Astrocyte of the cerebellum (primary cell): ENCODE measurements at regions not wholly inside any gene's neighbourhood (a gene's known extent, or its start where the extent isn't known, plus 50 kb on each side); places are given as distances from the start of the nearest gene placed in this dataset.

Experiments used
- DNase-seq: peaks from one replicate; pipeline ENCODE4 v3.0.0-alpha.2; 2011; ENCODE audit warnings: low read depth
- H3K4me3 ChIP-seq: 2 replicates; pipeline ENCODE4 v1.5.1; 2011; ENCODE audit warnings: mild to moderate bottlenecking, low read depth, low read length, moderate library complexity
- in situ Hi-C: cut with HindIII; loops from 2 replicates; pipeline ENCODE4 v1.10.0; 2017; ENCODE audit warnings: low sequenced_read_pairs
- TF ChIP-seq, protein P1 (sequence below): IDR thresholded peaks from 2 replicates; pipeline ENCODE4 v1.5.1; 2012; ENCODE audit warnings: low read length, low read depth, moderate library complexity, mild to moderate bottlenecking; ENCODE audit errors: missing control alignments

DNA sequence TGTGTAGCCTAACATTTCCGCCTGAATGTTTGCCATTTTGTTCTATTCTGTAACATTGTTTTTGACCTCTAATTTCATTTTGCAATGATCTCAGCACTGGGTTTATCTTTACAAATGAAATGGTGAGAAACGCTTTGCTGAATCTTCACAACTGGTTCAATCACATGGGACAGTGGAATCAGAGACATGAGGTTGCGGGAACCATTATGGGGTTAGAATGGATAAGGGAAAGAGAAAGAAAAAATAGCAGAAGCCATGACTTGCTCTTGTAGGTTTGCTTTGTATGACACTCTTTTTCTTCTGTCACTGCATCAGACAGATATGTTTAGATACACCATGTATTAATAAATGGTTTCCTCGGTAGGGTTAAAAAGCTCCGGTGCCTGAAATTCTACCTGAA, 114.3 kb upstream of the PELI1 start:
- TF ChIP-seq, protein P1, sequence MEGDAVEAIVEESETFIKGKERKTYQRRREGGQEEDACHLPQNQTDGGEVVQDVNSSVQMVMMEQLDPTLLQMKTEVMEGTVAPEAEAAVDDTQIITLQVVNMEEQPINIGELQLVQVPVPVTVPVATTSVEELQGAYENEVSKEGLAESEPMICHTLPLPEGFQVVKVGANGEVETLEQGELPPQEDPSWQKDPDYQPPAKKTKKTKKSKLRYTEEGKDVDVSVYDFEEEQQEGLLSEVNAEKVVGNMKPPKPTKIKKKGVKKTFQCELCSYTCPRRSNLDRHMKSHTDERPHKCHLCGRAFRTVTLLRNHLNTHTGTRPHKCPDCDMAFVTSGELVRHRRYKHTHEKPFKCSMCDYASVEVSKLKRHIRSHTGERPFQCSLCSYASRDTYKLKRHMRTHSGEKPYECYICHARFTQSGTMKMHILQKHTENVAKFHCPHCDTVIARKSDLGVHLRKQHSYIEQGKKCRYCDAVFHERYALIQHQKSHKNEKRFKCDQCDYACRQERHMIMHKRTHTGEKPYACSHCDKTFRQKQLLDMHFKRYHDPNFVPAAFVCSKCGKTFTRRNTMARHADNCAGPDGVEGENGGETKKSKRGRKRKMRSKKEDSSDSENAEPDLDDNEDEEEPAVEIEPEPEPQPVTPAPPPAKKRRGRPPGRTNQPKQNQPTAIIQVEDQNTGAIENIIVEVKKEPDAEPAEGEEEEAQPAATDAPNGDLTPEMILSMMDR = no peak
- in situ Hi-C loops = no loop called here
- DNase-seq = no peak
- no peak overlapping the region for H3K4me3 ChIP-seq

DNA sequence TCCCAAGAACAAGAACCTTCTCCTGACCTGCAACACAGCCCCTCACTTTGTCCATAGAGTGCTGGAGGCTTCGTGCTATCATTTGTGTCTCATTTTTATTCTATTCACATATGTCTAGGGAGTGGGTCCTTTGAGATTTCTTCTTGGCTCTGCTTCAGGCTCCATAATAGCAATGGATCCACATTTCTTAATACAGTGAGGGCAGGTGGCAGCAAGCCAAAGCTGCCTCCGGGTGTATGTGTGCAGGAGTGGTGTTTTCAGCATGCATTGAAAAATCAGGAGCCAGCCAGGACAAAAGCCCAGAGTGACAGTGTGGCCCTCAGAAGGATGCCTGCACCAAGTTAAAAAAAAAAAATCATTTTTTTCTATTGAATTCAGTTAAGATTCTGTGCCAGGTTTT, 115.1 kb upstream of the PELI1 start:
- DNase-seq = no peak
- TF ChIP-seq, protein P1 = no peak
- H3K4me3 ChIP-seq = no peak overlapping the region
- in situ Hi-C loops = no loop called here

DNA sequence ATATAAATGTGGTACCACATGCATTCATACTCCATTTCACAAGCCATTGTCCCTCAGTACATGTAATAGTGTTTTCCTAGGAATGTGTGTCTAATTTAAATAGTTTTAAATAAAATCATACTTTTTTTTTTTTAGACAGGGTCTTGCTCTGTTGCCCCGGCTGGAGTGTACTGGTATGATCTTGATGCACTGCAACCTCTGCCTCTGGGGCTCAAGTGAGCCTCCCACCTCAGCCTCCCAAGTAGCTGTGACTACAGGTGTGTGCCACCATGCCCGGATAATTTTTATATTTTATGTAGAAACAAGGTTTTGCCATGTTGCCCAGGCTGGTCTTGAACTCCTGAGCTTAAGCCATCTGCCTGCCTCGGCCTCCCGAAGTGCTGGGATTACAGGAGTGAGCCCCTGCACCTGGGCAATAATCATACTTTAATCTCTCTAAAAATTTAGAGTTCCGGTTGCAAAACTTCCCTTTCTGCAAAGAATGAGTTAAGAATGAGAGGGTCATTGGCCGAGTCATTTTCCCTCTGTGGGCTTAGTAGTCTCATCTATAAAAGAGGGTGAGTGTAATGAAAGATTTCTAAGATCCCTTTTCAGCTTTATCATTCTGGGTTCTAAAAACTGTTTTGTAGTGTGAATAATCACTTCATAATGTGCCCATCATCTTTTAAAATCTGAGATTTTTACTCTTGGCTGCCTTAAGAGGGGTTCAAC, 116.0 kb upstream of the PELI1 start:
- H3K4me3 ChIP-seq = no peak overlapping the region
- TF ChIP-seq, protein P1 = no peak
- no peak for DNase-seq
- in situ Hi-C loops = no loop called here

DNA sequence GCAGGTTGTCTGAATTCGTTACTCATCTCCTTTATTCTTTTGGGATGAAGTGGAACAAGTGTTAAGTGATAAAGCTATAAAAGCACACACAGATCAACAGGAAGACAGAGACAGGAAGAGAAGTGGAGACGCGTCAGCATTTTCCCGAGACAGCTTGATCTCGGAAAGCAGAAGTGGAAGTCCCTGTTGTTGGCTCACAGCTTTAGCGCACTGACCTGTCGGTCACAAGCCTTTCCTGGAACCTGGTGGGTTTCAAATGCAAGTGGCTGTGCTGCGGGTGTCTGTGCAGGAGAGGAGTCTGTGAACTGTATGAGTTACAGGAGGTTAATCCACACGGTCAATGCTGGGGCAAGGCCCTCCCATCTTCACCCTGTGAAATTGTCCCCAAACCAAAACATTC, 116.6 kb upstream of the PELI1 start:
- in situ Hi-C loops = no loop called here
- H3K4me3 ChIP-seq = no peak overlapping the region
- DNase-seq = no peak
- TF ChIP-seq, protein P1 = no peak

DNA sequence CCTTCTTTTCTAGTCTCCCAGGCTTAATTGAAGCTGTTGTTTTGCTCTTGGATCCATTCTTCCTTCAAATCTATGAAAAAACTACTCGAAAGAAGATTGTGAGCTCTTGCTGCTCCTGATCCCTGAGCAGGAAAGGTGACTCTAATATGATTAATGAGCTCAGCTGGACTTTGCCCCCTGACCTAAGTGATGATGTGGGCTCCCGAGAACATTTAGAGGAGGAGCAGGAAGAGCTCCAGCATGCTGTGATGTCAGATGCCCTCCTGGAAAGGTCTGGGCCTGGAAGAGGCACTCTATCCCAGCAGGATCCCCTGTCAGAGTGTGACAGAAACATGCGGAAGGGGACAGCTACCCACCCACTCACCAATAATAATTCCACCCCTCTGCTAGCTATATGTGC, 117.9 kb upstream of the PELI1 start:
- no peak for DNase-seq
- TF ChIP-seq, protein P1 = no peak
- H3K4me3 ChIP-seq = no peak overlapping the region
- in situ Hi-C loops = no loop called here

DNA sequence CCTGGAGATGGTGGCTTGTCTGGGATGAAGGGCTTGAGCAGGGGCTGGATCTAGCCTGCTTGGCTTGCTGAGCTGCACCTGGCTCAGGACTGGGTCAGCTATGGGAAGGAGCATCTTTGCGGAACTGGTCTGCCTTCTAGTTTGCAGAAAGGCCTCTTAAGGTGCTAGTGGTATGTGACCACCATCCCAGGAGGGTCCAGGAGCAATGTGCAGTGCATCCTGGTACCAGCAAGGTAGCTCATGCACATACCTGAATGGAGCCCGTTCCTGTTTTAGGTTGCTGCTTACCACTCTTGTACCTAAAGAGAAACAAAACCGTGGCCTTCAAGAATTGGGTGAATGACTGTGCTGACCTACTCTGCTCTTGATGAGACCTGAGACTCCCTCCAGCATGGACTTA, 118.6 kb upstream of the PELI1 start:
- in situ Hi-C loops = no loop called here
- no peak overlapping the region for H3K4me3 ChIP-seq
- DNase-seq = no peak
- TF ChIP-seq, protein P1 = no peak
